Activated CD4-positive, alpha-beta T cell treated with anti-CD3 and anti-CD28 coated beads, Interleukin-2, amount 10 ng/mL, durations not matched to agents 7 days and 5 days (primary cell): ENCODE measurements at regions not wholly inside any gene's neighbourhood (a gene's known extent, or its start where the extent isn't known, plus 50 kb on each side); places are given as distances from the start of the nearest gene placed in this dataset.
"Not testable (repeated sequence)": the region's sequence is repeated elsewhere in the genome, so short reads cannot be mapped to it uniquely, and the experiment has no call there.

ENCODE experiments used
- CTCF ChIA-PET: fragments of 350-600 bp; sonication (Branson Sonifier 250); formaldehyde crosslinking; loops from one replicate; lab custom pipeline; 2021; ENCODE audit warnings: antibody characterized with exemption; lab: Charles Lee
- POLR2A ChIA-PET: fragments of 350-600 bp; sonication (Branson Sonifier 250); formaldehyde crosslinking; loops from one replicate; lab custom pipeline; 2021; ENCODE audit warnings: antibody characterized with exemption; lab: Charles Lee
- DNase-seq: peaks from one replicate; pipeline ENCODE4 v3.0.0-alpha.2; 2020
- H3K27ac Mint-ChIP-seq: one replicate; pipeline ENCODE4 v1.8.0; 2021; ENCODE audit warnings: mild to moderate bottlenecking, moderate library complexity, mixed read lengths
- H3K27me3 Mint-ChIP-seq: one replicate; pipeline ENCODE4 v1.8.0; 2021; ENCODE audit warnings: mixed read lengths
- H3K36me3 Mint-ChIP-seq: one replicate; pipeline ENCODE4 v1.8.0; 2021; ENCODE audit warnings: low read depth, mixed read lengths
- H3K4me1 Mint-ChIP-seq: one replicate; pipeline ENCODE4 v1.8.0; 2021; ENCODE audit warnings: mixed read lengths
- H3K4me3 Mint-ChIP-seq: one replicate; pipeline ENCODE4 v1.8.0; 2021; ENCODE audit warnings: mild to moderate bottlenecking, moderate library complexity, mixed read lengths
- H3K9me3 Mint-ChIP-seq: one replicate; pipeline ENCODE4 v1.8.0; 2021; ENCODE audit warnings: mixed read lengths

DNA sequence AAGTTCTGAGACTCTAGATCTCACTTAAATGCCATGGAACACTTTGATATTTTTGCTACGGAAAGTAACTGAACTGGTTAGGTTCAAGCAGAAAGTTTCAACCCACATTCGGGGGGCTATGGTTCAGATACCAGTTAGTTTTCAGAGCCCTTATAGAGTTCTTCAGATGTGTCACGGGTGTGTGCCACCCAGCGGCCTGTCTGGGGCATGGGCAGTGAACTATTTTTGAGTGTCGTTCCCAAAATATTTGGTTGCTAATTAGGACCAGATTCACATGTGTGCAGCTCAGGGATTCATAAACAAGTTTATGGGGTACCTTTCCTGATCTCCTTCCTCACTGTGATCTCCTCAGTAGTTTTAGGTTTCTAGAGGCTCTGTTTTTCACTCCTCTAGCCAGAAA is 271.9 kb downstream of the C7orf25 start:
- Mint-ChIP-seq H3K36me3 (no peaks in the 10 kb centered on the region), H3K4me3 (no peak overlapping the region), H3K27ac (no peak overlapping the region), H3K4me1 (no peaks in the 10 kb centered on the region), H3K9me3 (peaks cover 6% of the 10 kb centered on the region), H3K27me3 (peaks cover 2% of the 10 kb centered on the region)
- no peak for DNase-seq
- ChIA-PET CTCF (no interaction called here), POLR2A (no interaction called here)

- H3K27me3 Mint-ChIP-seq, H3K9me3 Mint-ChIP-seq, H3K36me3 Mint-ChIP-seq, CTCF ChIA-PET, DNase-seq, H3K4me3 Mint-ChIP-seq, H3K27ac Mint-ChIP-seq, H3K4me1 Mint-ChIP-seq, POLR2A ChIA-PET: not testable (repeated sequence)
Measured at GRCh38 chr7:42636380-42636779, 275.5 kb downstream of the C7orf25 start.

DNA sequence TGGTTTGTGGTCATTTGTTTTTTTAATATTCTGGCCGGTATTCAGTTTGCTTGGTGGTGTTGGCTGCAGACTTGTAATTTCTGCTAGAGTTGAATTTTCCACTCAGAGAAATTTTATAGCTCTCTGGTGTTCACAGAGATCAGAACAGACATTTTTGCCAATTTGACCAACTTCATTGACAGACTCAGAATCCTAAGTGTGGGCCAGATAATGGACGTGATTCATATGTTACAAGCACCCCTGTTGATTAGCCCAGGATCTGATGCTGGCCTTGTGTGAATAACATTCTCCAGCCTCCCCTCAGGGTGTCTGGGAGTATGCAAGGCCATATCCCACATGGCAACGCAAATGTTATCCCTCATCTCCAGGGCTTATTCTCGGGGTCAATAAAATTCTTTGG is 283.8 kb downstream of the C7orf25 start:
- Mint-ChIP-seq H3K9me3 (no peaks in the 10 kb centered on the region), H3K4me3 (no peak overlapping the region), H3K27ac (no peak overlapping the region), H3K27me3 (no peaks in the 10 kb centered on the region), H3K4me1 (no peaks in the 10 kb centered on the region), H3K36me3 (no peaks in the 10 kb centered on the region)
- no peak for DNase-seq
- CTCF ChIA-PET: interaction anchor here (0.6 kb wide), 1 partner anchor 332 kb away, joined by 3 read pairs; no protein-coding TSS in a partner anchor
- POLR2A ChIA-PET: no interaction called here

GRCh38 chr7:42627626-42628025 is 284.2 kb downstream of the C7orf25 start:
- Mint-ChIP-seq H3K27ac (no peak overlapping the region), H3K9me3 (no peaks in the 10 kb centered on the region), H3K36me3 (no peaks in the 10 kb centered on the region), H3K4me3 (no peak overlapping the region), H3K27me3 (no peaks in the 10 kb centered on the region), H3K4me1 (no peaks in the 10 kb centered on the region)
- CTCF ChIA-PET: interaction anchor here (0.6 kb wide), 1 partner anchor 332 kb away, joined by 3 read pairs; no protein-coding TSS in a partner anchor
- no peak for DNase-seq
- POLR2A ChIA-PET: no interaction called here

DNA sequence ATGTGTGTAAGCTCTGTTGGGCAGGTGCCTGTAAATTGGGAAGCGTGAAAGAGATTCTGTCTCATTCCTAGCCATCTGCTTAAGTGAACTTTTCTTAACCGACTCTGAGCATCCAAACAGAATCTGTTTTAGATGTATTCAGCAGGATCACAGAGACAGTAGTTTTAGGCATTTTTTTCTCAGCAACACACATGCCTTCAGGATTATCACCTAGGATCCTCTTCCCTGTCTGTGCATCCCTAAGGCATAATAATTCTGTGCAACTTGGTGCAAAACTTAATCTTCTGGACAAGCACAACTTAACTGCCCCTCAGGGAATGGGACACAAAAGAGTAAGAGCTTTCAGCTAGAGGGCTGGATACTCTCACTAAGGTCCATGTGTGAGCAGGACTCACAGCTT is 284.8 kb downstream of the C7orf25 start:
- no peak for DNase-seq
- no peak overlapping the region for H3K4me3 Mint-ChIP-seq
- ChIA-PET CTCF (no interaction called here), POLR2A (no interaction called here)
- H3K27ac Mint-ChIP-seq: no peak overlapping the region
- no peaks in the 10 kb centered on the region for H3K27me3 Mint-ChIP-seq
- H3K4me1 Mint-ChIP-seq: no peaks in the 10 kb centered on the region
- no peaks in the 10 kb centered on the region for H3K9me3 Mint-ChIP-seq
- no peaks in the 10 kb centered on the region for H3K36me3 Mint-ChIP-seq

- ChIA-PET CTCF (interaction anchor here (0.5 kb wide), 1 partner anchor 22 kb away, joined by 4 read pairs; no protein-coding TSS in a partner anchor), POLR2A (no interaction called here)
- no peaks in the 10 kb centered on the region for H3K27me3 Mint-ChIP-seq
- no peaks in the 10 kb centered on the region for H3K36me3 Mint-ChIP-seq
- H3K27ac Mint-ChIP-seq: no peak overlapping the region
- no peak for DNase-seq
- no peaks in the 10 kb centered on the region for H3K4me1 Mint-ChIP-seq
- no peaks in the 10 kb centered on the region for H3K9me3 Mint-ChIP-seq
- H3K4me3 Mint-ChIP-seq: no peak overlapping the region
Measured at GRCh38 chr7:42625421-42625820, 286.4 kb downstream of the C7orf25 start.

DNA sequence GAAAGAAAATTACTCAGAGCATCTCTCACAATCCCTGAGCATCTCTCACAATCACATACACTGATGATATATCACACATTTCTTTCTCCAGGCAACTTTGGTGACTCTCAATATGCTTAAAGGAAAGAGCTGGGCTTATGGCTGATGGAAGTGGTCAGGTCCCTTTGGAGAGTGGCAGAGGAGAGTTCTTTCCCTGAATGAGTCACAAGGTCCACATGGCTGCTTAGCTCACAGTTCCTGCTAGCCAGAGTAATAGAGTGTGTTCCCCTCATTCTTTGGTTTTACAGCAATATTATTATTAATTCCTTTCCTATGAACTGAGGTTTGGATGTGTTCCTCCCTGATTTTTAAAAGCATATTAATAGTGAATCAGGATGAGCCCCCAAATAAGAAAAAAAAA is 287.4 kb downstream of the C7orf25 start:
- Mint-ChIP-seq H3K9me3 (no peaks in the 10 kb centered on the region), H3K4me3 (no peak overlapping the region), H3K4me1 (no peaks in the 10 kb centered on the region), H3K27ac (no peak overlapping the region), H3K36me3 (no peaks in the 10 kb centered on the region), H3K27me3 (no peaks in the 10 kb centered on the region)
- ChIA-PET CTCF (no interaction called here), POLR2A (interaction anchor here (0.6 kb wide), 1 partner anchor 69 kb away, joined by 3 read pairs; no protein-coding TSS in a partner anchor)
- DNase-seq: no peak

DNA sequence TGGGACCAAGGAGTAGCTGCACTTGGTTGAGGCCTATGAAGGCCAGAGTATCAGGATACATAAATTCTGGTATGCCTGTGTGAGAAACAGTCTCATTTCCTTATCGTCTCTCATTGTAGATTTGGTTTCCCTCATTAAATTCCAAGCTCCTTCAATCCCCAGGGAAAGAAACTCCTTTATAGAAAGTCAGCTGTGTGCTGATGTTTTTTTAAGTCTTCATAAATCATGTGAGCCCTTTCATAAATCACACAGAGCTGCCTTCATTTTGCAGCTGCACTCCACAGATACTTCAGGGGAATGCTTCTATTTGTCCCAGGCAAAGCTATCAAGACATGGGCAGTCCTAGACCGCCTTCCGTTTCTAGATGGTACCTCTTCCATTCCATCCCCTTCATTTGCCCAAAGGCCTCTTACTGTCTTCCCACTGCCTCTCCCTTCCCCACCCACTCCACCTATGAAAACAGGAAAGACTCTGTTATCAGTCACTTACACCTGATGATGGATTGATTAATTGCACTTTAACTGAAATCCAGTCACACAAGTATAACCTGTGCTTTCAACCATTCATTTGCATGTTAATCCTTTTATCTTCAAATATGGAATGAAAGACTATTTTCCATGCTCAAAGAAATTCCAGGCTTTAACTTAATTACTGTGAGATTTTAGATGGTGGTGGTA is 290.2 kb downstream of the C7orf25 start:
- ChIA-PET CTCF (no interaction called here), POLR2A (no interaction called here)
- no peak for DNase-seq
- Mint-ChIP-seq H3K36me3 (no peaks in the 10 kb centered on the region), H3K27me3 (no peaks in the 10 kb centered on the region), H3K4me3 (no peak overlapping the region), H3K27ac (no peak overlapping the region), H3K4me1 (no peaks in the 10 kb centered on the region), H3K9me3 (no peaks in the 10 kb centered on the region)

DNA sequence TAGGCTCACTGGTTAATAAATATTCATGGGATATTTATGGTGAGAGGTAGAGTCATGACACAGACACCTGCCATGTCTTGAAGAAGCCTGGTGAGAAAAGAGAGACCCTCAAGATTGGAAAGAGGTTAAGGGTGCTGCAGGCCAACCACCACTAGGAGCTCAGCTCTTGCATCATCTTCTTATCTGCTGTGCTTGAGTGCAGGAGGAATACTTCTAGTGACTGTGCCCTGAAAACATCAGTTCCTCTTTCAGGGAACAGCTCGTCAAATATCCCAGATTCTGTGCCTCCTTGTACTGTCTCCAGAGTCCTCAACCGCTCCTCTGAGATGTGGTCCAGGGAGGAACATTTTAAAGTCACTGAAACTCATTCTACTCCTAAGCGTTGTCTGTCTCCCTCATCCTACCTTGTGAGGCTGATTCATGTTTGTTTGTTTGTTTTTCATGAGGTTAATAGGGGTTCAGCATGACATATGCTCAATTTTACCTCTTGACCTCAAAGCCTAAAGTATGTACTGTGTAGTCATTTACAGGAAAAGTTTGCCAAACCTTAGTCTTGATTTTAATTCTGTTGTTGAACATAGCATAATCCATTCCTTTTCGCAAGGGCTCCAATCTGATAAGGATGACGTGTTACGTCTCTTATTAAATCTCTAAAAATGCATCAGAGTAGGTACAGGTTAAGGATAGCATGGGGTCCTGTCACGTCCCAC is 293.1 kb downstream of the C7orf25 start:
- Mint-ChIP-seq H3K27me3 (no peaks in the 10 kb centered on the region), H3K4me1 (no peaks in the 10 kb centered on the region), H3K9me3 (no peaks in the 10 kb centered on the region), H3K27ac (no peak overlapping the region), H3K36me3 (no peaks in the 10 kb centered on the region), H3K4me3 (no peak overlapping the region)
- ChIA-PET POLR2A (no interaction called here), CTCF (no interaction called here)
- DNase-seq: no peak

DNA sequence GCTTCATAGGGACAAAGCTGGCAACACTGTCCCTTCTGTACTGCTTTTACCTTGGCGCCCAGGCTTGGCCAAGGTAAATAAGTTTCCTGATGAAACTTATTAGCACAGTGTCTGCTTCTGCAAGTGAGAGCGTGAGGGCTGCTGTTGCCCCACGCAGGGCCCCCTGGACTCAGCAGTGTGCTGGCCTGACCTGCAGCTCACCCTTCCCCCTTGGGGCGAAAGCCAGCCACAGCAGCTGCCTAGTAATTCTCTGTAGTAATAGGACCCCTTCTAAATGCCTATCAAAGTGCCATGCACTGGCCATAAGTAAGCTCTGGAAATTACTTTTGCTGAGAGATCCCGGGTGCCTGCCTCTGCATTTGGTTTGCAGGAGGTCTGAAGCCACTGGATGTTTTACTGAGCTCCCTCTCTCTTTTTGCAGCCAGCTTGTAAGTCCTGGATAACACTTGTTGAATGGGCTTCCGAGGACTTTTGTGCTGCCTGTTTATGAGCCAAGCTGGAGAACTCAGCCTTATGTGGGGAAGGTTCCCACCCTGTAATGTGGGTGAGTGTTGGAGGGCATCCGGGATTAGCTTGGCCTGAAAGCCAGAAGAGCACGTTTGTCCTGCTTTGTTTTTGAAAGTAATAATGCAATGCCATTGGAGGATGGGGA is 293.9 kb downstream of the C7orf25 start:
- no peak overlapping the region for H3K4me3 Mint-ChIP-seq

GRCh38 chr7:42617071-42617765 is 294.7 kb downstream of the C7orf25 start:
- CTCF ChIA-PET: no interaction called here
- Mint-ChIP-seq H3K4me1 (no peaks in the 10 kb centered on the region), H3K27ac (no peak overlapping the region), H3K27me3 (no peaks in the 10 kb centered on the region), H3K4me3 (no peak overlapping the region), H3K9me3 (no peaks in the 10 kb centered on the region), H3K36me3 (no peaks in the 10 kb centered on the region)
- POLR2A ChIA-PET: no interaction called here
- DNase-seq: no peak

More for the DNA sequence above, 293.9 kb downstream of the C7orf25 start:
- POLR2A ChIA-PET: no interaction called here
- DNase-seq: no peak
- H3K9me3 Mint-ChIP-seq: no peaks in the 10 kb centered on the region
- H3K36me3 Mint-ChIP-seq: no peaks in the 10 kb centered on the region
- H3K4me1 Mint-ChIP-seq: no peaks in the 10 kb centered on the region
- no peaks in the 10 kb centered on the region for H3K27me3 Mint-ChIP-seq
- H3K27ac Mint-ChIP-seq: no peak overlapping the region
- CTCF ChIA-PET: no interaction called here

DNA sequence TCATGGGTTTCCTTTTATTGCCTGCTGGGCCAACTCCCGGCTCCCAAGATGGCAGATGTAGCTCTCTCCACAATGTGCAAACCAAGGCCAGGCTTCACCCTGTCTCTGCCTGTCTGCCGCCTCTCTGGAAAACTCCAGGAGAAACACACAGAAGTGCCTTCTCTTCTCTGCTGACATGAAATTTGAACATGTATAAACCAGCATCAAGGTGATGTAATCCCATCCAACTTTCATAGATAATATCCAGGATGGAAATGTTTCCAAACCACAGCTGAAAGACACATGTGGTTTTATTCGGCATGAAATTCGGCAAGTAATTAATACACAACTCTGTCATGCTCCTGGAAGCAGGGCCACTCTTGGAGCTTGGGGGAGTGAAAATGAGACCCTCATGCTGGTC is 297.2 kb downstream of the C7orf25 start:
- H3K9me3 Mint-ChIP-seq: no peaks in the 10 kb centered on the region
- no peak overlapping the region for H3K4me3 Mint-ChIP-seq
- no peaks in the 10 kb centered on the region for H3K4me1 Mint-ChIP-seq
- H3K27me3 Mint-ChIP-seq: peaks cover under 1% of the 10 kb centered on the region
- no peak overlapping the region for H3K27ac Mint-ChIP-seq
- POLR2A ChIA-PET: no interaction called here
- DNase-seq: no peak
- H3K36me3 Mint-ChIP-seq: no peaks in the 10 kb centered on the region
- CTCF ChIA-PET: no interaction called here

- Mint-ChIP-seq H3K9me3 (no peaks in the 10 kb centered on the region), H3K27me3 (peaks cover 4% of the 10 kb centered on the region), H3K4me3 (no peak overlapping the region), H3K36me3 (no peaks in the 10 kb centered on the region), H3K4me1 (no peaks in the 10 kb centered on the region), H3K27ac (no peak overlapping the region)
- DNase-seq: no peak
- CTCF ChIA-PET: no interaction called here
- POLR2A ChIA-PET: no interaction called here
Measured at GRCh38 chr7:42611961-42612360, 299.9 kb downstream of the C7orf25 start.
